Adrenal gland (tissue), 9 donors: ENCODE measurements at regions not wholly inside any gene's neighbourhood (a gene's known extent, or its start where the extent isn't known, plus 50 kb on each side); places are given as distances from the start of the nearest gene placed in this dataset.

ENCODE experiments used
- DNase-seq, 7 donors: peaks; one replicate each; pipeline ENCODE4 v3.0.0-alpha.2; 2019 to 2020
- H3K27ac ChIP-seq, 5 donors: fragments of 200-600 bp; sonication (generic) in 4 of 5; 1 replicate in 3 of 5; 2 replicates in 2 of 5; pipeline versions ENCODE4 v1.5.1 to v1.8.0; 2016 to 2020; ENCODE audit warnings: mild to moderate bottlenecking in 1 of 5
- H3K27me3 ChIP-seq: fragments of 200-600 bp; 2 replicates; pipeline ENCODE4 v1.8.0; 2021
- H3K36me3 ChIP-seq, 2 donors: fragments of 200-600 bp; replicated peaks in 1 of 2; 1 replicate in 1 of 2; 2 replicates in 1 of 2; pipeline versions ENCODE4 v1.5.1 to v1.8.0; 2018 to 2022
- H3K4me1 ChIP-seq, 2 donors: fragments of 200-600 bp; replicated peaks in 1 of 2; 1 replicate in 1 of 2; 2 replicates in 1 of 2; pipeline versions ENCODE4 v1.5.1 to v1.8.0; 2018 to 2021
- H3K4me3 ChIP-seq, 4 donors: fragments of 200-600 bp; sonication (generic) in 3 of 4; one replicate each; pipeline ENCODE4 v1.5.1; 2016 to 2018
- H3K9me3 ChIP-seq, 3 donors: fragments of 200-600 bp; sonication (generic) in 1 of 3; replicated peaks in 1 of 3; 1 replicate in 2 of 3; 2 replicates in 1 of 3; pipeline versions ENCODE4 v1.5.1 to v1.8.0; 2016 to 2021
- CTCF ChIP-seq, 6 experiments: fragments of 450-650 bp in 4 of 6; fragments of 200-600 bp in 2 of 6; sonication (generic) in 1 of 6; IDR thresholded peaks; 1 replicate in 5 of 6; 2 replicates in 1 of 6; pipeline versions ENCODE4 v1.5.1 to v1.8.0; 2016 to 2021; ENCODE audit warnings: antibody characterized with exemption in 6 of 6, mild to moderate bottlenecking in 2 of 6, moderate library complexity in 1 of 6
- POLR2A ChIP-seq, 2 donors: fragments of 450-650 bp; IDR thresholded peaks; one replicate each; pipeline ENCODE4 v1.6.1; 2017; ENCODE audit warnings: antibody characterized with exemption in 2 of 2, mild to moderate bottlenecking in 2 of 2, moderate library complexity in 1 of 2
- WGBS, 4 donors: extraction: QIAGEN DNeasy Blood & Tissue Kit in 2 of 4; methylation state at CpG; one replicate each; pipeline versions ENCODE4 v1.1.5 to v1.1.7; 2013 to 2017; 5-methylcytosine and 5-hydroxymethylcytosine counted together
- intact Hi-C, 2 donors: fragments of 100-400 bp; cut with DNase I; formaldehyde crosslinking; loops; one replicate each; pipeline versions ENCODE4 v1.14.1 to v1.15.0; 2022 to 2023
- donor health status: healthy with polysubstance abuse.
- donor health status: Bipolar disorder and iron deficiency.
- donor health status: DM: yes; HTN: yes; CAD: no.
- donor health status: DM: no; HTN: no; CAD: no.
- donor health status: DM: no; HTN: no; CAD: no.

- TF ChIP-seq POLR2A (IDR thresholded peaks at IDR 0.05) (no peak), CTCF (IDR thresholded peaks at IDR 0.05) (no peak)
- H3K4me3 ChIP-seq, result no peak overlapping the region
- H3K36me3 ChIP-seq, result no peaks in the 10 kb centered on the region
- H3K9me3 ChIP-seq, result no peaks in the 10 kb centered on the region
- peak in 3 of 7 donors; percentile 9 to 24 (median 11) for DNase-seq
- H3K4me1 ChIP-seq, result no peaks in the 10 kb centered on the region
- peak overlapping the region in 2 of 5 donors; percentile 40 to 55 for H3K27ac ChIP-seq
- intact Hi-C loops, result no loop called here
- H3K27me3 ChIP-seq, result no peaks in the 10 kb centered on the region
- 67 to 76% (median 69%) methylated on average over 7 of the region's 7 CpGs for WGBS, 4 donors
Measured at GRCh38 chr5:67315082-67315989, 118.7 kb upstream of the CD180 start.

GRCh38 chr5:67311701-67312100, 115.1 kb upstream of the CD180 start:
- Histone ChIP-seq H3K9me3 (no peaks in the 10 kb centered on the region), H3K4me1 (no peaks in the 10 kb centered on the region), H3K27ac (no peak overlapping the region), H3K27me3 (no peaks in the 10 kb centered on the region), H3K4me3 (no peak overlapping the region), H3K36me3 (no peaks in the 10 kb centered on the region)
- no peak for TF ChIP-seq POLR2A (IDR thresholded peaks at IDR 0.05)
- TF ChIP-seq CTCF (IDR thresholded peaks at IDR 0.05), result no peak
- intact Hi-C loops, result no loop called here
- DNase-seq, result no peak
- 75 to 88% (median 84%) methylated on average over 2 of the region's 2 CpGs for WGBS, 4 donors

- H3K27me3 ChIP-seq, result no peaks in the 10 kb centered on the region
- TF ChIP-seq CTCF (IDR thresholded peaks at IDR 0.05) (no peak), POLR2A (IDR thresholded peaks at IDR 0.05) (no peak)
- H3K4me1 ChIP-seq, result no peaks in the 10 kb centered on the region
- H3K36me3 ChIP-seq, result no peaks in the 10 kb centered on the region
- H3K27ac ChIP-seq, result no peak overlapping the region
- no peak for DNase-seq
- intact Hi-C loops, result no loop called here
- 54 to 73% (median 60%) methylated on average over 2 of the region's 2 CpGs for WGBS, 4 donors
- no peaks in the 10 kb centered on the region for H3K9me3 ChIP-seq
- no peak overlapping the region for H3K4me3 ChIP-seq
Measured at GRCh38 chr5:67311208-67311607, 114.6 kb upstream of the CD180 start.

GRCh38 chr5:67310740-67311139, 114.1 kb upstream of the CD180 start:
- intact Hi-C loops, result no loop called here
- Histone ChIP-seq H3K9me3 (no peaks in the 10 kb centered on the region), H3K27ac (no peak overlapping the region), H3K4me1 (no peaks in the 10 kb centered on the region), H3K36me3 (no peaks in the 10 kb centered on the region), H3K27me3 (no peaks in the 10 kb centered on the region), H3K4me3 (no peak overlapping the region)
- DNase-seq, result no peak
- TF ChIP-seq POLR2A (IDR thresholded peaks at IDR 0.05) (no peak), CTCF (IDR thresholded peaks at IDR 0.05) (no peak)
- 61 to 92% (median 89%) methylated on average over 2 of the region's 2 CpGs for WGBS, 4 donors
